ENCODE measurements at regions not wholly inside any gene's neighbourhood (a gene's known extent, or its start where the extent isn't known, plus 50 kb on each side); places are given as distances from the start of the nearest gene placed in this dataset.

- ChIA-PET CTCF (interaction anchor here (0.7 to 1.7 kb wide), 2 partner anchors 11 to 86 kb away, joined by 3 to 5 read pairs; no protein-coding TSS in a partner anchor), SMC1A (ENCODE audit: uncharacterized antibody, unreplicated experiment) (interaction anchor here (0.8 to 1.8 kb wide), 3 partner anchors 18 to 86 kb away, joined by 3 to 4 read pairs (median 4); no protein-coding TSS in a partner anchor), RAD21 (ENCODE audit: unreplicated experiment) (interaction anchor here (1.1 kb wide), 1 partner anchor 86 kb away, joined by 3 read pairs; no protein-coding TSS in a partner anchor), POLR2A (no interaction called here)
- in situ Hi-C loops (cut with MboI) = no loop called here
- TF ChIP-seq IKZF1 (conservative IDR thresholded peaks at IDR 0.05) = no peak
- no peak for TF ChIP-seq EZH2 (IDR thresholded peaks at IDR 0.05; ENCODE audit: borderline replicate concordance, control insufficient read depth, low read depth, low read length)
- TF ChIP-seq DPF2 (IDR thresholded peaks at IDR 0.05) = no peak
- no peak for TF ChIP-seq EGR1 (IDR thresholded peaks at IDR 0.05; ENCODE audit: borderline replicate concordance in 1 of 2, low read depth in 2 of 2, low read length in 2 of 2)
- TF ChIP-seq PBX3 (IDR thresholded peaks at IDR 0.05; ENCODE audit: insufficient replicate concordance, low read depth, low read length) = no peak
- BruUV-seq (replicated peaks) = no TSS peak
- no peak overlapping the region for H3K4me2 ChIP-seq (ENCODE audit: control insufficient read depth, insufficient read depth)
- no peaks in the 10 kb centered on the region for H3K9me3 ChIP-seq (replicated peaks; ENCODE audit: control insufficient read depth, insufficient read depth, low read length)
- H3K27ac ChIP-seq (ENCODE audit: control insufficient read depth, insufficient read depth) = no peak overlapping the region
- DNase-seq (ENCODE audit: low read depth, low spot score) (no peak), ATAC-seq (no peak), FAIRE-seq (no peak)
- H2AFZ ChIP-seq (ENCODE audit: control insufficient read depth, low read depth, low read length) = no peak overlapping the region
- intact Hi-C loops (cut with micrococcal nuclease; ENCODE audit: unreplicated experiment) = no loop called here
- no peaks in the 10 kb centered on the region for H3K36me3 ChIP-seq (ENCODE audit: control insufficient read depth in 2 of 2, insufficient read depth in 2 of 2, low read length in 1 of 2)
- no peak overlapping the region for H3K4me3 ChIP-seq
- H3K79me2 ChIP-seq (ENCODE audit: control insufficient read depth, insufficient read depth, low read length) = no peaks in the 10 kb centered on the region
- no peaks in the 10 kb centered on the region for H3K4me1 ChIP-seq (ENCODE audit: control insufficient read depth, insufficient read depth, low read length)
- H3K9ac ChIP-seq (ENCODE audit: control insufficient read depth, insufficient read depth, low read length) = no peak overlapping the region
- no peaks in the 10 kb centered on the region for H3K27me3 ChIP-seq (replicated peaks in 1 of 2; ENCODE audit: control insufficient read depth in 2 of 2, insufficient read depth in 2 of 2, low read length in 1 of 2)
- no peaks in the 10 kb centered on the region for H4K20me1 ChIP-seq (ENCODE audit: control insufficient read depth, insufficient read depth)
These were observed 230.5 kb upstream of the AGTR1 start for GRCh38 chr3:148466980-148467740.

- in situ Hi-C loops (cut with MboI) = no loop called here
- CTCF ChIA-PET = no interaction called here
- TF ChIP-seq SMAD1 (IDR thresholded peaks at IDR 0.05; ENCODE audit: low read depth, partially characterized antibody) = no peak
- no peak for TF ChIP-seq KAT2A (conservative IDR thresholded peaks at IDR 0.05; ENCODE audit: control insufficient read depth, low read depth, low read length)
- no peak for TF ChIP-seq TARDBP (IDR thresholded peaks at IDR 0.05; ENCODE audit: borderline replicate concordance)
- no peak for TF ChIP-seq ETV6 (conservative IDR thresholded peaks at IDR 0.05 in 1 of 2, IDR thresholded peaks at IDR 0.05 in 1 of 2; ENCODE audit: borderline replicate concordance in 1 of 2, low read depth in 1 of 2)
- no peak for TF ChIP-seq E2F8 (IDR thresholded peaks at IDR 0.05; ENCODE audit: low read depth, partially characterized antibody)
- no peak for TF ChIP-seq RFX5 (IDR thresholded peaks at IDR 0.05; ENCODE audit: low read depth, low read length)
- TF ChIP-seq TCF12 (IDR thresholded peaks at IDR 0.05; ENCODE audit: low read depth, low read length) = no peak
- no peak for TF ChIP-seq ZNF207 (IDR thresholded peaks at IDR 0.05; ENCODE audit: borderline replicate concordance)
- TF ChIP-seq CHD2 (IDR thresholded peaks at IDR 0.05; ENCODE audit: borderline replicate concordance, low read depth, low read length) = no peak
These were observed 220.3 kb upstream of the AGTR1 start for GRCh38 chr3:148477375-148477774.

More at GRCh38 chr3:148477375-148477774, 220.3 kb upstream of the AGTR1 start:
- Histone ChIP-seq H3K9ac (ENCODE audit: control insufficient read depth, insufficient read depth, low read length) (no peak overlapping the region), H2AFZ (ENCODE audit: control insufficient read depth, low read depth, low read length) (no peak overlapping the region), H3K4me2 (ENCODE audit: control insufficient read depth, insufficient read depth) (no peak overlapping the region), H3K4me3 (no peak overlapping the region), H3K79me2 (ENCODE audit: control insufficient read depth, insufficient read depth, low read length) (no peaks in the 10 kb centered on the region), H3K9me3 (replicated peaks; ENCODE audit: control insufficient read depth, insufficient read depth, low read length) (no peaks in the 10 kb centered on the region), H3K27ac (ENCODE audit: control insufficient read depth, insufficient read depth) (no peak overlapping the region), H3K36me3 (ENCODE audit: control insufficient read depth in 2 of 2, insufficient read depth in 2 of 2, low read length in 1 of 2) (no peaks in the 10 kb centered on the region), H3K4me1 (ENCODE audit: control insufficient read depth, insufficient read depth, low read length) (no peaks in the 10 kb centered on the region), H4K20me1 (ENCODE audit: control insufficient read depth, insufficient read depth) (no peaks in the 10 kb centered on the region), H3K27me3 (replicated peaks in 1 of 2; ENCODE audit: control insufficient read depth in 2 of 2, insufficient read depth in 2 of 2, low read length in 1 of 2) (no peaks in the 10 kb centered on the region)
- intact Hi-C loops (cut with micrococcal nuclease; ENCODE audit: unreplicated experiment) = no loop called here
- POLR2A ChIA-PET = no interaction called here
- DNase-seq (ENCODE audit: low read depth, low spot score) = no peak
- WGBS (ENCODE audit: insufficient coverage, insufficient replicate concordance, low lambda C conversion rate, missing lambda C conversion rate) = 48% methylated on average over 2 of the region's 2 CpGs
- no peak for FAIRE-seq
- SMC1A ChIA-PET (ENCODE audit: uncharacterized antibody, unreplicated experiment) = no interaction called here
- RAD21 ChIA-PET (ENCODE audit: unreplicated experiment) = no interaction called here
- no peak for ATAC-seq
- no TSS peak for BruUV-seq (replicated peaks)
